OCI-LY1 (cell line): ENCODE measurements at regions not wholly inside any gene's neighbourhood (a gene's known extent, or its start where the extent isn't known, plus 50 kb on each side); places are given as distances from the start of the nearest gene placed in this dataset.

Experiments
- EZH2 ChIP-seq: fragments of 200-600 bp; sonication (generic), shearing (Covaris generic); IDR thresholded peaks from 2 replicates; pipeline ENCODE4 v1.8.0; 2017; ENCODE audit warnings: borderline replicate concordance, mixed run types, mild to moderate bottlenecking, antibody characterized with exemption, low read length, moderate library complexity, mixed read lengths
- TF ChIP-seq, protein P1 (sequence below): fragments of 200-600 bp; sonication (generic), shearing (Covaris generic); IDR thresholded peaks from 2 replicates; pipeline ENCODE4 v1.5.1; 2017; ENCODE audit warnings: mild to moderate bottlenecking, antibody characterized with exemption, low read length, moderate library complexity, mixed read lengths

- TF ChIP-seq, protein P1, sequence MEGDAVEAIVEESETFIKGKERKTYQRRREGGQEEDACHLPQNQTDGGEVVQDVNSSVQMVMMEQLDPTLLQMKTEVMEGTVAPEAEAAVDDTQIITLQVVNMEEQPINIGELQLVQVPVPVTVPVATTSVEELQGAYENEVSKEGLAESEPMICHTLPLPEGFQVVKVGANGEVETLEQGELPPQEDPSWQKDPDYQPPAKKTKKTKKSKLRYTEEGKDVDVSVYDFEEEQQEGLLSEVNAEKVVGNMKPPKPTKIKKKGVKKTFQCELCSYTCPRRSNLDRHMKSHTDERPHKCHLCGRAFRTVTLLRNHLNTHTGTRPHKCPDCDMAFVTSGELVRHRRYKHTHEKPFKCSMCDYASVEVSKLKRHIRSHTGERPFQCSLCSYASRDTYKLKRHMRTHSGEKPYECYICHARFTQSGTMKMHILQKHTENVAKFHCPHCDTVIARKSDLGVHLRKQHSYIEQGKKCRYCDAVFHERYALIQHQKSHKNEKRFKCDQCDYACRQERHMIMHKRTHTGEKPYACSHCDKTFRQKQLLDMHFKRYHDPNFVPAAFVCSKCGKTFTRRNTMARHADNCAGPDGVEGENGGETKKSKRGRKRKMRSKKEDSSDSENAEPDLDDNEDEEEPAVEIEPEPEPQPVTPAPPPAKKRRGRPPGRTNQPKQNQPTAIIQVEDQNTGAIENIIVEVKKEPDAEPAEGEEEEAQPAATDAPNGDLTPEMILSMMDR, result no peak
- TF ChIP-seq EZH2, result no peak
Observed at GRCh38 chr20:48154040-48154765, 368.9 kb upstream of the SULF2 start.
